ENCODE measurements at regions not wholly inside any gene's neighbourhood (a gene's known extent, or its start where the extent isn't known, plus 50 kb on each side); places are given as distances from the start of the nearest gene placed in this dataset.
"Not testable (repeated sequence)": the region's sequence is repeated elsewhere in the genome, so short reads cannot be mapped to it uniquely, and the experiment has no call there.

DNA sequence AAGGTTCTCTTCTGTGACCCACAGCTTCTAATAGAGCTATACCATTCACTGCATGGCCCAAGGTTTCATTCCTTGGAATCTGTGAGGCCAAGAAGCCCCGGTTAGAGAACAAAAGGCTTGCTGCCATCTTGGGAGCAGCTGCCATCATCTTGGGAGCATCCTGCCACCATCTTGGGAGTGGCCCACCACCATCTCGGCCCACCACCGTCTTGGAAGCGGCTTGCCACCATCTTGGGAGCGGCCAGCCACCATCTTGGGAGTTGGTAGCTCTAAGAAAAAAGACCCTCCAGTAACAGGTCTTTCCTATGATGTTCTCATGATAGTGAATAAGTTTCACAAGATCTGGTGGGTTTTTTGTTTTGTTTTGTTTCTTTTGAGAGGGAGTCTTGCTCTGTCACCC lies 703.9 kb upstream of the ANO3 start:
- DNase-seq: no peak

DNA sequence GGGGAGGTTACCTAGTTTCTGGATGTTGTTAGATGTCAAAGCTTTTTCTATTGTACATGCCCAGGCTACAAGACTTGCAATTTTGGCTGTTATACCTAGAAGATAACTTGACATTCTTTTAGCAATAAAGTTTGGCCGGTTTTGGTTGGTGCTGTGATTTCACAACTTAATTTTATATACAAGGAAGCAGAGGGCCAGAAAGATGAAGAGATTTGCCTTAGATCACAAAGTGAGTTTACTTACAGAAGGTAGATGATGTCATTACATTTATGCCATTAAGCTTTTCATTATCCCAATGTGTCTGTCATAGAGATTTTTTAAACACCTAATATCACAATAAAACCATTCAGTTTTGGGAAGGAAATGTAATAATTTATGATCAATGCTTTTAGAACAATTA lies 698.7 kb upstream of the ANO3 start:
- DNase-seq: no peak

DNA sequence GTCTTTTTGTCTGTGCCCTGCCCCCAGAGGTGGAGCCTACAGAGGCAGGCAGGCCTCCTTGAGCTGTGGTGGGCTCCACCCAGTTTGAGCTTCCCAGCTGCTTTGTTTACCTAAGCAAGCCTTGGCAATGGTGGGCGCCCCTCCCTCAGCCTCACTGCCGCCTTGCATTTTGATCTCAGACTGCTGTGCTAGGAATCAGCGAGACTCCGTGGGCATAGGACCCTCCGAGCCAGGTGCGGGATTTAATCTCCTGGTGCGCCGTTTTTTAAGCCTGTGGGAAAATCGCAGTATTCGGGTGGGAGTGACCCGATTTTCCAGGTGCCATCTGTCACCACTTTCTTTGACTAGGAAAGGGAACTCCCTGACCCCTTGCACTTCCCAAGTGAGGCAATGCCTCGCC lies 682.7 kb upstream of the ANO3 start:
- not testable (repeated sequence) for DNase-seq

DNA sequence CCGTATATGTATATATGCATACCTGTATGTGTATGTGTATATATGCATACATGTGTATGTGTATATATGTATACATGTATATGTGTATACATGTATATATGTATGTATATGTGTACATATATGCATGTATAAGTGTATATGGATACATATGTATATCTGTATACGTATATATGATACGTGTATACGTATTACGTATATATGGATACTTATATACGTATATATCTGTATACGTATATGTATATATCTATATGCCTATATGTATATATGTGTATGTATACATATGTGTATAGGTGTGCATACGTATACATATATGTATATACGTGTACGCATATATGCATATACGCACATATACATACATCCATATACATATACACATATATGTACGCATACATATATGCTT lies 681.6 kb upstream of the ANO3 start:
- no peak for DNase-seq

DNA sequence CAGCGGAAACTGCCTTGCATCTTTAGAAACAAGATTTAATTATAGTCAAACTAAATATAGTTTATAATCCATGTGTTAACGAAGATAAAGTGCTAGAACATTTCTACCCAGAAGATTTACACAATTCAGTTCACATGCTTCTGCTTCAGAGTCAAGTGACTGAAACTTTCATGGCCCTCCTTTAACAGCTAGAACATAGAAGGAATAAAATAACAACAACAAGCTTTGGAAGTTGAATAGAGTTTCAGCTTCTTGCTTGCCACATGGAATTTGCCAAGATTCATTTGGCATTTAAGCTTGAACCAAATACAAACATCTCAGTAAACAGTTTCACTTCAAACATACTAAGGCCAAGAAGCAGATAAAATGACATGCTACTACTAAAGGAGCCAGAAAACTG lies 676.3 kb upstream of the ANO3 start:
- DNase-seq: no peak

DNA sequence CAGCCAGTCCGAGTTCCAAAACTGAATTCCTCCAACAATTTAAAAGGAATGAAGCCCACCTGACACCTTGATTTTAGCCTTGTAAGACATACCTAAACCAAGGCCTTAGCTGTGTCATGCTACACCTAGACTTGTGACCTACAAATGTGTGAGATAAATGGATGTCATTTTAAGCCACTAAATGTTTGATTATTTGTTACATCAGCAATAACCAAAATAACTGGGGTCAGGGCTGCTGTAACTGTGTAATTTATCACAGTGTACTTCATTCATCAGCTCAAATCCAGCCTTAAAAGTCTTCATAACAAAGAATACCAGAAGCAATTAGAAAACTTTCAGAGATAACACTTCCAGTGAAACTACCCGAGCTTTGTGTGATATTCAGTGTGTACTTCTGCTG lies 673.0 kb upstream of the ANO3 start:
- no peak for DNase-seq

DNA sequence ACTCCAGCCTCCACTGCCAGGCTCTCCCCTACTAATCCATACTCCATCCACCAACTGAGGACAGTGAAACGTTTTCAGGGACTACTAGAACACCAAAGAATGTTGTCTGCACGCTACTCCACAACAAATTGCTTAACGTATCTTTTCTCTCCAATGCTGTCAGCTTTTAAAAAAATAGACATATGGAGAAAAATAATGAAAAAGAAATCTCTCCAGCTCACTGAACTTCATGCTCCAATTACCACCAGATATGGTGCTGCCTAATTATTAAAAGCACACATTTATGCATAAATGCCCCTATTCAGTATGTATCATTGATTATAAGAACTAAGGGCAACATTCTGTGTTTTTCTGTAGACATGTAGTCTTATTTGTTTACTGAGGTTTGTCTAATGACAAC lies 672.2 kb upstream of the ANO3 start:
- DNase-seq: no peak

DNA sequence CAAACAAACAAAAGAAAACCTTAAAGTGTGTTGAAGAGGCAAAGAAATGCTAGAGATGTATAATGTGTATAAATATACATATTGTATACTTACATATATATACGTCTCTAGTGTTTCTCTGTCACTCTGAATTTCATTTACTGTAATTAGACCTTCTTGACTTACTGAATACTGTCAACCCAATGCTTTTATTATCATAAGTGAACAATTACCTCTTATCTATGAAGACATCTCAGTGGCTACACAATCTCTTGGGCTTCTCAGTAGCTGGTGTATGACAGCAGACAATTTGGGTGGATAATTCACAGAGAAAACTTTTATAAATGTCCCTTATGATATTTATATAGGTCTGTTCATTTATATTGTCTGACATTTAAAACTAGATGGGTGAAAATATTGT lies 664.1 kb upstream of the ANO3 start:
- DNase-seq: no peak

DNA sequence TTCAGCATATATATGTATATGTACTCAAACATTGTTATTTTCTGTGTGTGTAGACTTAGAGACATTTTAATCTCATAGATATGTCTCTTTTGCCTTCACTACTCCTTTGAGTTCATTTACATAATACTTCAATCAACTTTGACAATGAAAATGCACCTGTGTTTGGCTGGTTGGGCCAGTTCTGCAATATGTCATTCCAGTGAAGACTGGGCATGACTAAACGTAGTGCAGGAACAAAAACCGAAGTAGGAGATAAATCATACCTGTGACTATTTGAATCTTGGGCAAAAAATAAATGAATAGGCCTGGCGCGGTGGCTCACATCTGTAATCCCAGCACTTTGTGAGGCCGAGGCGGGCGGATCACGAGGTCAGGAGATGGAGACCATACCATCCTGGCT lies 640.0 kb upstream of the ANO3 start:
- DNase-seq: no peak

DNA sequence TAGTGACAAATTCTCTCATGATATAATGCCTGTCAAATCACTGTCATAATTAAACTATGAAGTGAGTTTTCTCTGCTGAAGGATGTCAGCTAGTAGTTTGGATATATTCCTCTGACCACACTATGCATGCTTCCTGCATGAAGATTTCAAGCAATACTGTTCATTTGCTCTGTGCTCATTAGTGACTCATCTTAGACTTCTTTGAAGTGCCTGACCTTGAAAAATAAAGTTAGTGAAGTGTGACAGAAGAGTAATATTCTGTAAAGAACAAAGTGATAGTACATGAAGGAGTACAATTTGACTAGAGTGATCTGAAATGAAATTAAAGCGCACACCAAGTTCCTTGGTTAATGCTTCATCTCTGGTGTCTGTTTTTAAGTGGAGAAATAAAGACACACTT lies 629.5 kb upstream of the ANO3 start:
- DNase-seq: peak; percentile 4

DNA sequence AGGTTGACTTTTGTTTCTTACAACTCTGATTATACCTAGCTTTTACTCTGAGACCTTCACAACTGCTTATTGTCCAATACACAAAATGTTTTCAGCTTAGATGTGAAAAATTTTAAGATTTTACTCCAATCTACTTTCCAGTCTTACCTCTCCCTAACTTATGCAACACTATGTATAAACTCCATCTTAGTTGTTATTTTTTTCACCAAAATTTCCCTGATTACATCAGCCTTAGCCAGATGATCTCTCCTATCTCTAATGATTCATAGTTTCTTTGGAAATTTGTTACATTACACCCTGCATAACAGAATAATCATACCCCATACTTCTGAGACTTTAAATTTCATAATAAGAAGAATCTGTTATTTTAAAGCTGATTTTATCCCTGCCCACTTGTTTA lies 621.0 kb upstream of the ANO3 start:
- no peak for DNase-seq

DNA sequence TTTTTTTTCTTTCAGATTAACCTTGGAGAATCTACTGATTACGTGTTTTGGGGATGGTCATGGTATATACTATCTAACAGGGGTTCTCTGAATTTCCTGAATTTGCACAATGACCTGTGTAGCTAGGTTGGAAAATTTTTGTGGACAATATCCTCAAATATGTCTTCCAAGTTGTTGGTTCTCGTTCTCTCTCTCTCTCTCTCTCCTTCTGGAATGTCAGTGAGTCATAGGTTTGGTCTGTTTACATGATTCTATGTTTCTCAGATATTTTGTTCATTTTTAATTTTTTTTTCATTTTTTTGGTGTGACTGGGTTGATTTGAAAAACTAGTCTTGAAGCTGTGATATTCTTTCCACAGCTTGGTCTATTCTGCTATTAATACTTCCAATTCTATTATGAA lies 604.0 kb upstream of the ANO3 start:
- DNase-seq: no peak

DNA sequence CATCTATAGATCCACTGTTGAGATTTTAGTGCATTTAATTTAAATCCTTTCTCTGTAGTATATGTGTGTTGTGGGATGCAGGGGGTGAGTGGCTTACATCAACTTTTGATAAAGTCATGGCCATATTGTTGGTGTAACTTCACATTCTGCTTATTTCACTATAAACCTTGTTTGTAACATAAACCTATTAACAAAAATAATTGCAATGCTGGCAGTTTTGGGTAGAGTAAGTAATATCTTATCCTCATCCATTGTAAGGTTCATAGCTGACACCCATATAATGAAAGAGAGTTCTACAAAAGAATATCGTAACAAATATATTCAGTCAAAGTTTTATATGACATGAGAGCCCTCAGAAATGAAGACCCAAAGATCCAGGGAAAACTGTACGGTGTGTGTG lies 601.7 kb upstream of the ANO3 start:
- DNase-seq: no peak

DNA sequence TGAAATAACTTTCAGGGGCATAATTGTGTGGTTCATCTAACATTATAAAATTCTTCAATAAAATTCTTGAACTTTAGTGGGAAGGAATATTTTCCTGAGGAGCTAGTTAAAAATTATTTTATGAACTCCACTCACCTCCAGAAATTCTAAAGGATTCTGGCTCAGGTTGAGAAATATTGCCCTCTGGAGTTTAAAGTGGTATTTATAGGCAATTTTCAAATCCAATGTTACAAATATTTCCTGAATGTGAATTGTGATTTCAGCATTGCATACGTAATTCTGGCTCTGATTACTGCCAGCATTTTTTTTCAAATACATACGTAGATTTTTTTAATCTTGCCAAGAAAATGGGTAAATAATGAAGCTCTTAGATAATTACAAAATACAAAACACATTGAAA lies 598.2 kb upstream of the ANO3 start:
- DNase-seq: peak; percentile 41

DNA sequence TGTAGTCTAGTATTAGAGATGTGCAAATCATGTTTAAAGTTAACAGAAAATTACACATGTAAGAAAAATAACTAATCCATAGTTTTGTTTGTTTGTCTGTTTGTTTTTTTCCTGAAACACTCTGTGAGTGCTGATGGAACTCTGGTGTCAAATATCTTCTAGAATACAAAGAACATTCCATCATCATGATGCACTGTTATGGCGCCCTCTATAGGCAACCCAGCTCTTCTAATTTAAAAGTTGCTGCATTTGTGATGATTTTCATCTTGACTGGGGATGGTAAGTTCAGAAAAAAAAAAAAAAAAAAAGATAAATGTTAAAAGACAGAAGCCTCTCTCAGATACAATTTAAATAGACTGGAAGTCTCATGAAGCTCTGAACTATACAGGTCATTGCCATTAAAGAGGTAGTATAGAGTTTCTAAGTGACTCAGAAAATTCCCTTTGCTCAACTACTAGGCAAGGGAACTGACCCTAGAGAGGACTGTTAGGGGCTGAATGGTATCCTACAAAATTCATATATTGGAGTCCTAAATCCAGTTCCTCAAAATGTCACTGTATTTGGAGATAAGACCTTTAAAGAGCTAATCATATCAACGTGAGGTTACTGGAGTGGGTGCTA lies 597.2 kb upstream of the ANO3 start:
- peak; percentile 75 for DNase-seq

DNA sequence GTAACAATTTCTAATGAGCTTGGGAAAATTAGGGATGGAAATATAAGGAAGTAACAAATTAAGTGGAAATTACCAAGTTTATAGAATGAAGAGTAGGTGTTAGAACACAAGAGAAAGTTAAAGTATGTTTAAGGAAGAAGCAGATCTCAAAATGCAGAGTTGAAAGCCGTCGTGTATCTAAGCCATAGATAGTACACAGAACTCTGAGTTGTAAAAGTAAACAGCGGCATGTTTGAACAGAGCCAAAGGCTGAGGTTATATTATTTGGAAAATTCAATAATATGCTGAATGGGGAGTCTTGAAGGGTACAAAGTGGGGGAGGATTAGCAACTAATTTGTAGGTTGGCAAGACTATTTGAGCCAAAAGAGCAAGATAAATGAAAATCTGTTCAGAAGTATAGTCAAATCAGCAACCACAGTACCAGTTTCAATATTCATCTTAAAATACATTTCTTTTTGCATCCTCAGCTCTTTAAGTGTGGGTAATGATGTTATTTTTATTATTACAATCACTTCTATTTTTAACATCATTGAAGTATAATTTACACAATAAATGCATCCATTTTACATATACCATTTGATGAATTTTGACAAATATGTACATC lies 594.8 kb upstream of the ANO3 start:
- no peak for DNase-seq

DNA sequence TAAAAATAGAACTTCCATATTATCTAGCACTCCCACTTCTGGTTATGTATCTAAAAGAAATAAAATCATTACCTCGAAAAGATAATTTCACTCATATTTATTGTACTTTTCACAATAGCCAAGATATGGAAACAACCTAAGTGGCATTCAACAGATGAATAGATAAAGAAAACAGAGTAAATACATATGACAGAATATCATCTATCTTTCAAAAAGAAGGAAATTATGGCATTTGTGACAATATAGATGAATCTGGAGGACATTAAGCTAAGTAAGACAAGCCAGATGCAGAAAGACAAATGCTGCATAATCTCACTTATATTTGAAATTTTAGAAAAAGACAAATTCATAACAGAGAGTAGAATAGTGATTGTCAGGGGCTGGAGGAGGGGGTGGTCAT lies 590.0 kb upstream of the ANO3 start:
- DNase-seq: no peak

DNA sequence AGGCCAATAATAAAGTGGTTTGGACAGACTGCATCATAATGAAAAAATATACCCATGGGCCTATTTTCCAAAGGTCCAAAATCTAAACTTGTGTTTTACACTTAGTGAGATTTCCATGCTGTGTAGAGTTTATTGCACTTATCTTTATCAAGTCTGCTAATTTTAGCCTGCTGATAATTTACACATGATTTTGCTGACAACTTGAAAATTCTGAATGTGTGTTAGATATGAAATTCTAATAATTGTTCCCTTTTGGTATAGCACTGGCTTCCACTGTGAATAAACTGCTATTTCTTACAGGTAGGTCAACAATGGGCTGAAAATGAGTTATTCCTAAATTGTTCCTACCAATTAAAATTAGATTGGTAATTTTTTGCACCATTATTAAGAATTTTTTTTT lies 589.1 kb upstream of the ANO3 start:
- no peak for DNase-seq

DNA sequence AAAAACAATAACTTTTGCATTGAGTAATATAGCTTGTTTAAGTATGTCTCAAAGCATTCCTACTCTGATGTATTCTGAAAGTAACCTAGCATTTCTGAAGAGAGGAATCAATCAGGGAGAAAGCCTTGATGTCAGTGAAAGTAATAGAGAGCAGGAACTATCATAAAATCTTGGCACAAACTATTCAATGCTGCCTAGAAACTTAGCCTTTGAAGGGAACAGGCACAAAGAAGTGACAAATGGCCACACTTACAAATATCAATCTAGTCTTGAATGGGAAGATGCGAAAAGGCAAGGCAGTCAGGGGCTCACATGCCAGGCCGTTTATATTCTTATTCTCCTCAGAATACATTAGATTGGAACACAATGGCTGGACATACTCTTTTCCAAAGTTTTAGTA lies 576.5 kb upstream of the ANO3 start:
- DNase-seq: no peak

DNA sequence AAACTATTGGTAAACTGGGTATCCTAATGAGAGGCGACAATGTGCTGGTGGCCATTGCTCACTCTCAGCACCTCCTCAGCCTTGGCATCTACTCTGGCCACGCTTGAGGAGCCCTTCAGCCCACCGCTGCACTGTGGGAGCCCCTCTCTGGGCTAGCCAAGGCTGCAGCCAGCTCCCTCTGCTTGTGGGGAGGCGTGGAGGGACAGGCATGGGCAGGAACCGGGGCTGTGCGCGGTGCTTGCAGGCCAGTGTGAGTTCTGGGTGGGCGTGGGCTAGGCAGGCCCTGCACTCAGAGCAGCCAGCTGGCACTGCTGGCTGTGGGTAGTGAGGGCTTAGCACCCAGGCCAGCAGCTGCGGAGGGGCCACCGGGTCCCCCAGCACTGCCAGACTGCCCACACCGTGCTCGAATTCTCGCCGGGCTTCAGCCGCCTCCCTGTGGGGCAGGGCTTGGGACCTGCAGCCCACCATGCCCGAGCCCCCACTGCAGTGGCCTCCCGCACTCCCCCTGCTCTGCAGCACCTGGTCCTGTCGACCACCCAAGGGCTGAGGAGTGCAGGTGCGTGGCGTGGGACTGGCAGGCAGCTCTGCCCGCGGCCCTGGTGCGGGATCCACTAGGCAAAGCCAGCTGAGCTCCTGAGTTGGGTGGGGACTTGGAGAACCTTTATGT lies 575.9 kb upstream of the ANO3 start:
- no peak for DNase-seq

DNA sequence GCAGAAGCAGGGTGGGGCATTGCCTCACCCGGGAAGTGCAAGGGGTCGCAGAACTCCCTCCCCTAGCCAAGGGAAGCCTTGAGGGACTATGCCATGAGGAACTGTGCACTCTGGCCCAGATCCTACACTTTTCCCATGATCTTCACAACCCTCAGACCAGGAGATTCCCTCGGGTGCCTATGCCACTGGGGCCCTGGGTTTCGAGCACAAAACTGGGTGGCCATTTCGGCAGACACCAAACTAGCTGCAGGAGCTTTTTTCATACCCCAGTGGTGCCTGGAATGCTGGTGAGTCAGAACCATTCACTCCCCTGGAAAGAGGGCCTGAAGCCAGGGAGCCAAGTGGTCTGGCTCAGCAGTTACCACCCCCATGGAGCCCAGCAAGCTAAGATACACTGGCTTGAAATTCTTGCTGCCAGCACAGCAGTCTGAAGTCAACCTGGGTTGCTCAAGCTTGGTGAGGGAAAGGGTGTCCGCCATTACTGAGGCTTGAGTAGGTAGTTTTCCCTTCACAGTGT lies 573.7 kb upstream of the ANO3 start:
- DNase-seq: no peak

DNA sequence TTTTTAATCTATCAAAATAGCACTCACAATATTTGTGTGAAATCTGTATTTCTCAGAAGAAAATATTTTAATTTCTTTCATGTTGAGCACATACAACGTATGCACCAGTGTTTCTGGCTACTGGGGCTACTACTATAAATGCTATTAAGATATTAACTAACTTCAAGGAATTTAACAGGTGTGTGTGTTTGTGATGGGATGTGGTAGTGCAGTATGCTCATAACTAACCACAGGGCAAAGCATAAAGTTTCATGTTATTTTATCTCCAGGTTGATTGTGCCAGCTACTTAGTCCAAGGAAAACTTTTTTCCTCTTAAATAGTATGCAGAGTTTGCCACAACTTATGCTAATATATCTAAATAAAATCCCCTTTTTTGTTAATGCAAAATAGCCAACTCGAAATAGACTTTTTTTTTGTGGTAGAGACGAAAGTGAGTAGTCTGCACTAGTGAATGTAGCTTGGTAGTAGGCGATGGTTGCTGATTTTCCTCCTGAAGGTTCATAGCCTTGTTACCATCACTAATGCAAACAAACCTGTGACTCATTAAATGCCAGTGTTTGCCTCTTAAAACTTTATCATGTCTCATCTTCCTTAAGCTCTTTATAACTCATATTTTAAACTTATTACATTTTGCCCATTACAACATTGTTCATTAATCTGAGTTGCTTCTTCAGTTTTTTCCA lies 565.5 kb upstream of the ANO3 start:
- peak; percentile 55 for DNase-seq

DNA sequence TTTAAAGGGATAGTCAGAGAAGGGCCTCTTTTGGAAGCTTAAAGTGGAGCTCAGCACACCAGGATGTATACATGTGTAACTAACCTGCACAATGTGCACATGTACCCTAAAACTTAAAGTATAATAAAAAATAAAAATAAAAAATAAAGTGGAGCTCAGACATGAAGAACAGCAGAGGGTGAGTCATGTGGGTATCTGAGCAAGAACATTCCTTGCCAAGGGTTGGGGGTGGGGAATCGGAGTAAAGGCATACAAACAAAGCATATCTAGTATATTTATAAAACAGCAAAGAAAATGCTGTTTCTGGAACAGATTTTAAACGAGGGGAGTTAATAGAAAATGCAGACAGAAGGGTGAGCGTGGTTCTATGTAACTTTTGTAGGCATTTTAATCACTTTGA lies 562.6 kb upstream of the ANO3 start:
- DNase-seq: no peak

DNA sequence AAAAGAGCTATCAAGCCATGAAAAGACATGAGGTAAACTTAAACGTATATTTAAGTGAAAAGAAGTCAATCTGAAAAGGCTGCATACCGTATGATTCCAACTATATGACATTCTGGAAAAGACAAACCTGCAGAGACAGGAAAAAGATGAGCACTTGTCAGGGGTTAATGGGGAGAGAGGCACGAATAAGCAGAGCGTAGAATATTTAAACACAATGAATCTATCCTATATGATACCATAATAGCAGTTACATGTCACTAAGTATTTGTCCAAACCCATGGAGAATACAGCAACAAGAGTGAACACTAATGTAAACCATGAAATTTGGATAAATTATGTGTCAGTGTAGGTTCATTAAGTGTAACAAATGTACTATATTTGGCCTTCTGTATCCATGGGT lies 560.3 kb upstream of the ANO3 start:
- no peak for DNase-seq
